Head of caudate nucleus (tissue), 42 donors: ENCODE measurements at regions not wholly inside any gene's neighbourhood (a gene's known extent, or its start where the extent isn't known, plus 50 kb on each side); places are given as distances from the start of the nearest gene placed in this dataset.
"Not testable (repeated sequence)": the region's sequence is repeated elsewhere in the genome, so short reads cannot be mapped to it uniquely, and the experiment has no call there.

Source experiments
- DNase-seq, 42 donors: peaks; one replicate each; pipeline versions ENCODE4 v3.0.0 to v3.0.0-alpha.2; 2020 to 2021; ENCODE audit warnings: mixed read lengths in 7 of 42
- intact Hi-C: fragments of 100-400 bp; cut with DNase I; formaldehyde crosslinking; loops from one replicate; pipeline ENCODE4 v1.15.0; 2022

- intact Hi-C loops, result no loop called here
- no peak for DNase-seq
These were observed 293.8 kb upstream of the USP25 start for GRCh38 chr21:15436031-15436430.

GRCh38 chr21:15437883-15438282, 291.9 kb upstream of the USP25 start:
- DNase-seq, result no peak
- intact Hi-C loops, result no loop called here

DNA sequence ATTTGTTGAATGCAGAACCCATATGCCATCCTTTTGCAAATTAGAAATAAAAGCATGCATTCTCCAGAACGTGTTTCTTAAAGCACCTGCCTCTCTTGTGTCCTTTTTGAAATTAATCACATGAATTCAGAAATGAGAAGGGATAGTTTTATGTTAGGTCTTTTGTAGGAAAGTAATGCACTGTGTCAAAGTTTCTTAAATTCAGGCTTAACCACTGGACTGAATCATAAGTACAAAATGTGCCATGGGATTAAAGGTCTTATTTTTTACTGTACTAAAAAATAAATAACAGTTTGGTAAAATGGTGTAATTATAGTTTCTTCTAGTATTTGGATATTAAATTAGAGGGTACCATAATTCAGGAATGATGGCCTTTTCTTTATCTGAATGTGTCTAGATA, 290.1 kb upstream of the USP25 start:
- intact Hi-C loops, result no loop called here
- no peak for DNase-seq

DNA sequence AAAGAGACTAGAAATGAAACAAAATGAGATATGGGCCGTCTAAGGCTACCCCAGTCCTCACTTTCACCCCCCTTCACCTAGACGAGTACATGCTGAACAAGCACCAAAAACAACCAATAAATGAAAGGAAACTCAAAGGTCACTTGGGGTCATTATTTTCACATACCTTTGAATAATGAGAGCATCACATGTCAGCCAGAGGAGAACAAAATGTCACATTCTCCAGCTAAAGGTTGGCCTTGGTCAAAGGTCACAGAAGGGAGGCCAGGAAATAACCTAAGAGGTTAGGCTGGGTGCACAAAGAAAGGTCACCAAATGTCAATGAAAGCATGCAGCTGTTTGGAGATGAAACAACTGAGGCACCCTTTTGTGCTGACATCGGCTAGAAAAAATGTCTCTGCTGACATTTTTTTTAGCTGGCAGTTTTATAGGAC, 288.7 kb upstream of the USP25 start:
- DNase-seq, result no peak
- intact Hi-C loops, result no loop called here

- intact Hi-C loops, result no loop called here
- DNase-seq, result no peak
These were observed 287.8 kb upstream of the USP25 start for GRCh38 chr21:15441992-15442391.

GRCh38 chr21:15442743-15443469, 286.9 kb upstream of the USP25 start:
- no peak for DNase-seq
- intact Hi-C loops, result no loop called here

DNA sequence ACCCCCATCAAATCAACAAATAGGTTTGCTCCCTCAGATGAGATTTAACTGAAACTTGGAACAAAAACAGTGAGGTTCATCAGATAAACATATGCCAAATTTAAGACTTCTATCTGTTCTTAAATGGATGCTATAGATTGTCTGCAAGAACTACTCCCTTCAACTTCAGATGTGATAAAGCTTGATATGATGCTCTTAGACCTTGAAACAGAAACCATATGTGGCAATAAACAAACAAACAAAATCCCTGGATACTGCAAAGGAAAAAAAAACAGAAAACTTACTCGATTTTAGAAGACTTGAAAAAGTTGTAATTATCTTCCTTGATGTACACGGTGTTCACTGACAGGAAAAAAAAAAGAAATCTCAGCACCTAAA, 286.1 kb upstream of the USP25 start:
- DNase-seq, result no peak
- intact Hi-C loops, result no loop called here

DNA sequence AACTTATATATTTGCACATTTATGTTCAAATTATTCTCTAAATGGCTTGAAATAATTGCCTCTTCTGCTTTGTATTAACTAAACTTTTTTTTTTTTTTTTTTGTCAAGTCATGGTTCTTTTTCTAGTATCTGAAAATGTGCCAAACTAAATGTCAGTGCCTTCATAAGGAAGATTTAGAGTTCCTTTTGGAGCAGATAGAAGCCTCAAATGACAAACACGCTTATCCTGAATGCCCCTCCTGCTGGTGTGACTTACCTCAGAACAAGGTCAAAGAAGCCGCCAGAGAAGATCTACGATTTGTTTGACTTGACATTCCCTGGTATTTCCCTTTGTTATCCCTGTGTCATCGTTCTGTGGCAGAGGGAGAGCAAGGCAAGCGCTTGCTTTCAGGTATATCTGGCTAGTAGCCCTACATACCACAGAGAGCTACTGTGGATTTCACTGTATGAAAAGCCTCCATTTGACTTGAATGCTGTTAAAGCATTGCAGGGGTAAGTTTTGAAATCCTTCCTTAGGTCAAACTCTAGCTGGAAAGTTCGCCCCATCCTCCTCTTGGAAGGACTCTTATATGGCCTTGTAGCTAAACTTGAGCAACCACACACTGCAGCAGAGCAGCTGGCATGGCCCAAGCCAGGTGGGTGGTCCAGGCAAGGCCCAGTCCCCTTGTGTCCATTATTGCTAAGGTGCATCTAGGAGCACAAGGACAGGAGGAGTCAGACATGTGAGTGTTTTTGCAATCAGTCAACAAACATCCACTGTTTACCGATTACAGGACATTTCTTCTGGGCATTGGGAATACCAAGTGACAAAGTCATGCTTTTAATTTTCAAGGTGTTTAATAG, 285.4 kb upstream of the USP25 start:
- DNase-seq, result no peak
- intact Hi-C loops, result no loop called here

GRCh38 chr21:15445327-15445726, 284.5 kb upstream of the USP25 start:
- peak in 1 of 42 donors; percentile 9 for DNase-seq
- intact Hi-C loops, result no loop called here

DNA sequence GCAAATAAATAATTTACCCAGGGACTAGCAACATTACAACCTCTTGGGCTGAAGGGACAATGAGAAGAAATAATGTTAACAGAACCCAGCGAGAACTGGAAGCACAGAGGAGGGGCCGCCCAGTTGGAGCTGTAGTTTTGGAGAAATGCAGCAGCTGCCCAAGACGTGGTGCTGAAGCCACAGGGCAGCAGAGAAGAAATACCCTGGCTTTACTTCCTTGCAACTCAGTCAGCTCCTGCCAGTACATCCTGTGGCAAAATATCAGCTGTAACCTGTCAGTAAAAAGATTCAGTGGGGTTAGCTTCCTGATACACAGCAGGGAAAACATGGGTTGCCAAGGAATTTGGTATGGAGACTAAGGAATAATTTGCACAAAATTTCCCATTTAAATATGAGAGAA, 283.6 kb upstream of the USP25 start:
- intact Hi-C loops, result no loop called here

DNA sequence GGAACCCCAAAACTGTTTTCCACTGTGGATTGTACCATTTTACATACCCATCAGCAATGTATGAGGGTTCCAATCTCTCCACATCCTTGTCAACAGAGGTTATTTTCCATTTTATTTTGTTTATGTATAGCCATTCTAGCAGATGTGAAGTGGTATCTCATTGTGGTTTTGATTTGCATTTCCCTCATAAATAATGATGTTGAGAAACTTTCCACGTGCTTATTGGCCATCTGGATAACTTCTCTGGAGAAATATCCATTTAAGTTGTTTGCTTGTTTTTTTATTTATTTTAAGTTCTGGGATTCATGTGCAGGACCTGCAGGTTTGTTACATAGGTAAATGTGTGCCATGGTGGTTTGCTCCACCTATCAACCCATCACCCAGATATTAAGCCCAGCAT, 280.2 kb upstream of the USP25 start:
- intact Hi-C loops, result no loop called here
- DNase-seq, result no peak

More for the DNA sequence above, 283.6 kb upstream of the USP25 start:
- peak in 23 of 42 donors; percentile 4 to 53 (median 22) for DNase-seq

- intact Hi-C loops, result no loop called here
- no peak for DNase-seq
These were observed 276.5 kb upstream of the USP25 start for GRCh38 chr21:15453261-15453660.

DNA sequence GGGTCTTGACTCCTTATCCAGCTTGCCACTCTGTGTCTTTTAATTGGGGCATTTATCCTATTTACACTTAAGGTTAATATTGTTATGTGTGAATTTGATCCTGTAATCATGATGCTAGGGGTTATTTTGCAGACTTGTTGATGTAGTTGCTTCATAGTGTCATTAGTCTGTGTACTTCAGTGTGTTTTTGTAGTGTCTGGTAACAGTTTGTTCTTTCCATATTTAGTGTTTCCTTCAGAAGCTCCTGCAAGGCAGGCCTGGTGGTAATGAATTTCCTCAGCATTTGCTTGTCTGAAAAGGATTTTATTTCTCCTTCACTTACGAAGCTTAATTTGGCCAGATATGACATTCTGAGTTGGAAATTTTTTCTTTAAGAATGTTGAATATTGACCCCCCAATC, 276.0 kb upstream of the USP25 start:
- DNase-seq, intact Hi-C loops: not testable (repeated sequence)

DNA sequence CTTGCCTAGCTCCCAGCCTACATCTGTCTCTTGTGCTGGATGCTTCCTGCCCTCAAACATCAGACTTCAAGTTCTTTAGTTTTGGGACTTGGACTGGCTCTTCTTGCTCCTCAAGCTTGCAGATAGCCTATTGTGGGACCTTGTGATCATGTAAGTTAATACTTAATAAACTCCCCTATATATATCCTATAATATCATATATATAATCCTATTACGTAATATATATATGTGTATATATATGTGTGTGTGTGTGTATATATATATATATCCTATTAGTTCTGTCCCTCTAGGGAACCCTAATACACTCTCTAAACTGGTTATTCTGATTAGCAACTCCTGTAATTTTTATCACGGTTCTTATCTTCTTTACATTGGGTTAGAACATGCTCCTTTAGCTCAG, 274.9 kb upstream of the USP25 start:
- DNase-seq, intact Hi-C loops: not testable (repeated sequence)

DNA sequence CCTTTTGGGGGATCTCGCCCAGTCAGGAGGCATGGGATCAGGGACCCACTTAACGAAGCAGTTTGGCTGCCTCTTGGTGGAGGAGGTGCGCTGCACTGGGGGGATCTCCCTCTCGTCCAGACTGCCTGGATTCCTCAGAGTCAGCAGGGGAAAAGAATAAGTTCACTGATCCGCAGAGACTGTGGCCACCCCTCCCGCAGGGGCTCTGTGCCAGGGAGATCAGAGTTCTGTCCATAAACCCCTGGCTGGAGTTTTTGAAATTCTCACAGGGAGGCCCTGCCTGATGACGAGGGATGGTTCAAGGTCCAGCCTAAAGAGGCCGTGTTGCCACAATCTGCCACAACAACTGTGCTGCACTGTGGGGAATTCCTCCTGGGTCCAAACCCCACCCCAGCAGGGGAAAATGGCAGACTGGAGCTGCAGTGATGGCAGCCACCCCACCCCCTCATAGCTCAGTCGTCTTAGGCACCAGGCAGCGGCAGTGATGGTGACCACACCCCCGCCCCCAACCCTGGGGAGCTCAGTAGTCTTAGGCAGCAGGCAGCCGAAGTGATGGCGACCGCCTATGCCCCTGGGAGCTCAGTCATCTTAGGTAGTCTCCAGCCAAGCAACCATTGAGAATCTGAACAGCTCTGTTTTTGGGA, 273.8 kb upstream of the USP25 start:
- intact Hi-C loops, result no loop called here
- DNase-seq, result no peak

DNA sequence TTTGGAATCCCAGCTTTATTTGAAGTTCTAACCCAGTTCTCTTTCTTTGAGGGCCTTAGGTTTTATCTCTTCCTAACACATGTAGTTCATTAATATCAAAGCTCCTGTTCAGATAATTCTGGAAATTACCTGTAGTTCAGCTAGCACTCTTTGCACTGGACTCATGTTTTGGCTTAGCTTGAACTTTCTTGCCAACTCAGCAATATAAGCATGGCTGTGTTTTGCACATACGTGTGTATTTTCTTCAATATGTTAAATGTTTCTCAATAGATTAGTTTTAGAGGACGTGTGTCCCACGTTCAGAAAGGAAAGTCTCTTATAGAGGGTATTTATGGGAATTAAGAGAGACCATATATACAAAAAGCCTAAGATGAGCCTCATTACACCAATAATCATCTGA, 271.8 kb upstream of the USP25 start:
- DNase-seq, result no peak
- intact Hi-C loops, result no loop called here

GRCh38 chr21:15462092-15462491, 267.7 kb upstream of the USP25 start:
- intact Hi-C loops, result no loop called here
- DNase-seq, result no peak

- intact Hi-C loops, result no loop called here
These were observed 263.5 kb upstream of the USP25 start for GRCh38 chr21:15466329-15466728.

GRCh38 chr21:15468368-15468767, 261.4 kb upstream of the USP25 start:
- DNase-seq, result no peak
- intact Hi-C loops, result no loop called here

More at GRCh38 chr21:15466329-15466728, 263.5 kb upstream of the USP25 start:
- no peak for DNase-seq
